ENCODE measurements at regions not wholly inside any gene's neighbourhood (a gene's known extent, or its start where the extent isn't known, plus 50 kb on each side); places are given as distances from the start of the nearest gene placed in this dataset.
"Not testable (repeated sequence)": the region's sequence is repeated elsewhere in the genome, so short reads cannot be mapped to it uniquely, and the experiment has no call there.

DNA sequence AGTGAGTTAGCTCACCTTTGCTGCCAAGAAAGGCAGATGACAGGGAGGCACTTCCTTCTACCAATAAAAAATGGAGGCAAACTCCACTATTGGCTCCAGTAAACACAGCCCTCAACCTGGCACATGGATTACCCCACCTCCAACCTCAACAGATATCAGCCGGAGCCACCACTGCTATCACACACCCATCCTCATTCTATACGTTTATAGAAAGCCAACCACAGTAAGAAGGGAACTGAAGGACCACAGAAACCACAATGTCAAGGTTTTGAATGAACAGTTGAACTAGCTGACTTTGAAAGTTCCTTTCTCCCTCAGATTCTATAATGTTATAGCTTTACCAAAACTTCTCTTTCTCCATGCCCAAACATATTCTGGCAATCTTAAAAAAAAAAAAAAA, 526.2 kb downstream of the UQCRFS1 start:
- no peak for DNase-seq (ENCODE audit: low read depth in 2 of 2)

DNA sequence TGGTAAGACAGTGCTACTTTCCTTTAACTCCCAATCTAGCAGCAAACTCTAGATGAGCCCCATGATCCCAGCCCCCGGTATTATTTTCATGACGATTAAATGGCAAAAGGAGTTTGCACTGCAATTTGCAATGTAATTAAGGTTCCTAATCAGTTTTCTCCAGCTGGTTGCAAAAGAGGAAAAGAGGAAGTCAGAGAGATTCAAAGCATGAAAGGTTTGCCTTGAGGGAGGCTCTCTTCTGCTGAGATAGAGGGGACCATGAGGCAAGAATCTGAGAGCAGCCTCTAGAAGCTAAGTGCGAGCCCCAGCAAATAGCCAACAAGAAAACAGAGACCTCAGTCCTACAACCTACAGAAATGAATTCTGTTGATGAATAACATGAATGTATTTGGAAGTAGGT, 527.1 kb downstream of the UQCRFS1 start:
- no peak for DNase-seq (ENCODE audit: low read depth in 2 of 2)

DNA sequence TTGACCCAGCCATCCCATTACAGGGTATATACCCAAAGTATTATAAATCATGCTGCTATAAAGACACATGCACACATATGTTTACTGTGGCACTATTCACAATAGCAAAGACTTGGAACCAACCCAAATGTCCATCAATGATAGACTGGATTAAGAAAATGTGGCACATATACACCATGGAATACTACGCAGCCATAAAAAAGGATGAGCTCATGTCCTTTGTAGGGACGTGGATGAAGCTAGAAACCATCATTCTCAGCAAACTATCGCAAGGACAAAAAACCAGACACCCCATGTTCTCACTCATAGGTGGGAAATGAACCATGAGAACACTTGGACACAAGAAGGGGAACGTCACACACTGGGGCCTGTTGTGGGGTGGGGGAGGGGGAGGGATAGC, 527.9 kb downstream of the UQCRFS1 start:
- not testable (repeated sequence) for DNase-seq (ENCODE audit: low read depth in 2 of 2)

DNA sequence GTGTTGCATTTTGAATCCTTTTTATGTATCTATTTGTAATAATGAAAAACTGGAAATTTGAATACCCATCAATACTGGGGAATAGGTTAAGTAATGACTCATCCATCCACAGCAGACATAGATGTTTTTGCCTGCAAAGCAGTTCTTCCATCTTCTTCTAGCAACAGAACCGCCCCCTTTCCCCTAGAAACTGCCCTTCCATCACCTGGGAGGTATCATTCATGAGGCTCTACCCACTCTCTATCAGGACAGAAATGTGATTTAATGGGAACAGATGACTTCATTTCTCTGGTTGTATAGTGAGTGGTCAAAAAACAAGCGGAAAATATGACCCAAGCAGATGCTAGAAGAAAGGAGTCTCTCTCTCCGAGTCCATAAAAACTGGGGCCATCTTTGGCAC, 532.8 kb downstream of the UQCRFS1 start:
- DNase-seq (ENCODE audit: low read depth in 2 of 2), result no peak

DNA sequence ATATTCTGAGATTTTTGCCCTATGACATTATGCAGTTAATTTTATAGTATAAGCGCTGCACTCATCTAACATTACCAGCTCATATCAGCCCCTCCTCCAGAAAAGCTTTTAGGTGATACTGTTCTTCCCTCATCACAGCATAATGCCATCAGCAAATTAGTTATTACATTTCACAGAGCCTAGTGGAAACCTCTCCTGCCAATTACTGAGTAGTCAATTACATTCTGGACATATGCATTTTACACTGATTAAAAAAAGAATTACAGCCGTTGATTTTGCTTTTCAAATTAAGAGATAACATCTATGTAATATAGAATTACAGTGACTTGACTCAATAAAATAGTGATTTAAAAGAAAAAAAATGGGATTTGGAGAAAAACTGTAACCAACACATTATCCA, 542.1 kb downstream of the UQCRFS1 start:
- no peak for DNase-seq (ENCODE audit: low read depth in 2 of 2)

DNA sequence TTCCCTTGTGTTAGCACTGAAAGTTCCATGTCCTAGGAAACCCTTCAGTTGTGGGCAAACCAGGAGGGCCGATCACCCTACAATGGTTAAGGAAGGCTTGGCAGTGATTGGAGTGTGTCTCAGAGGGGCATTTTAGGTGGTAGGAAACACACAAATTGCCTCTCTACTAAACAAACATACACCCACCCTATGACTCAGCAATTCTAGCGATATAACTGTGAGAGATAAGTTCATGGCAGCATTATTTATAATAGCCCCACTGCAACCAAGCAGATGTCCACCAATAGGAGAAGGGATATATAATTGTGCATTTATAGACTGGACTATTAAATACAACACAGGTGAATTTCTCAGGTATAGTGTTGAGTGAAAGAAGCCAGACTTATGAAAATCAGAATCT, 543.1 kb downstream of the UQCRFS1 start:
- no peak for DNase-seq (ENCODE audit: low read depth in 2 of 2)

DNA sequence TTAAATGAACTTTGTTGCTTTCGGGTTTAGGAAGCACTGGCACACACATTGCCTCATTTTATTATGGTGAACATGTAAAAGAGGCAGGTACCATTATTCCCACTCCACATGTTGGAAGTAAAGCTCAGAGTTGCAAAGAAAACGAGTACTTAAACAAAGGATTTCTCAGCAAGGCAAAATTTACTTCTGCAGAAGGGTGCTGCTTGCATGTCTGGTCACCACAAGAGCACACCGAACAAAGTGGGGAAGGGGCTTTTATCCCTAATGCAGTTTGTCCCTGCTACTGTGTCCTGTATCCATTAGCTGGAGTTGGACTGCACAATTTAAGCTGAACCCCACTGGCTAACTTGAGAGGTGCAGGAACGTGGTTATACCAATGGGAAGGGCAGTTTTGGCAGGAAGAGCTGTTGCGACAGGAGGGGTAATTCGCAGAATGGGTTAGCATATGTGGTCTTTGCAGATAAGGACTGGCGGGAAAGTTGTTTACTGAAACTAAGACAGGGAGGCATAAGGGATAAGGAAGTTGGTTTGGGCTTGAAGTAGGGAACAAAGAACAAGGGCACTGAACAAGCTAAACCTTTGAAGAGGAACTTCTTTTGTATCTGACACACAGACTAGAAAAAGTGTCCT, 545.5 kb downstream of the UQCRFS1 start:
- DNase-seq (ENCODE audit: low read depth in 2 of 2), result no peak

DNA sequence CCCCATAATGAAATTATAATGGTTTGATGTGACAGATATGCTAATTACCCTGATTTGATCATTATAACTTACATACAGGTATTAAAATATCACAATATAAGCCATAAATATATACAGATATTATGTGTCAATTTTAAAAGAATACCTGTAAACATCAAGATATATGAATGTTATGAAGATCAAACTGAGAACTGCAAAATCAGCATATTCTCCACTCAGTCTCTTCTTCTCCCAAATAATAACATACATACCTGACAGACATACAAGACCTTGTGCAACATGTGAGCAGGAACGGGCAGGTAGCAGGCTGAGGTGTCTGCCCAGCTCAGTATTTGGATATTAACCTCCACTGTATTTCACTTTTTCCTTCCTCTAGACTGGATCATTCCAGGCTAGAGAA, 547.2 kb downstream of the UQCRFS1 start:
- DNase-seq (ENCODE audit: low read depth in 2 of 2), result no peak

DNA sequence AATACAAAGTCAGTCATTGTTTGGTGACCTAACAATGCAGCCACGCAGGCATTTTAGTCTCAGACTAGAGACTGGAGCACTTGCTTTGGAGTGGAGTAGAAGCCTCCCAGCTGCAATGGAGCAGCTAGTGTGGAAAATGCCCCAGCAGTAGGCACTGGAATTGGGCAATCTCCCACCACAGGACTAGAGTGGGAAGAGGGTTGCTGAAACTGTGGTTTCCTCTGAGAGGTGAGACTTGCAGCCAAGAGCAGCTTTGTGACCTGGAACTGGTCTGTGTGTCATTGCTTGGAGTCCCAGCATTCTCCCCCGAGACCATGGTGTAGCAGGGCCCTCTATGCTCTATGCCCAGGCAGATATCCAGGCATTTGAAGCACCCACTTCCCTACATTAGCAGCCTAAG, 556.3 kb downstream of the UQCRFS1 start:
- DNase-seq (ENCODE audit: low read depth in 2 of 2), result no peak

DNA sequence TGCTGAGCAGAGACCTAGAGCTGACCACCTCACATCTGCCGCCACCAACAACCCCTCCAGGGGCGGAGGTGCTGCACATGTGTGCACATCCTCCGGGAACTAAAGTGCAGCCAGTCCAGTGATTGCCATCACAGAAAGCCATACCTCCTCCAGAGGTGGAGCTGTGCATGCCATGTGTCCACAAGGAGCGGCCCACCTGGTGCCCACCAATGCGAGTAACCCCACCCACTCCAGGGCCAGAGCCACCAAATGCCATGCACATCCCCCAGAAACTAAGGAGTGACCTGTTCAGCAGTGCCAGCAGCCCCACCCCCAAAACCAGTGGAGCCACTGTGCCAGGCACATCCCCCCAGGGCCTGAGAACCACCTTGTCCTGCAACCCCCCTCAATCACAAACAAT, 557.9 kb downstream of the UQCRFS1 start:
- no peak for DNase-seq (ENCODE audit: low read depth in 2 of 2)

DNA sequence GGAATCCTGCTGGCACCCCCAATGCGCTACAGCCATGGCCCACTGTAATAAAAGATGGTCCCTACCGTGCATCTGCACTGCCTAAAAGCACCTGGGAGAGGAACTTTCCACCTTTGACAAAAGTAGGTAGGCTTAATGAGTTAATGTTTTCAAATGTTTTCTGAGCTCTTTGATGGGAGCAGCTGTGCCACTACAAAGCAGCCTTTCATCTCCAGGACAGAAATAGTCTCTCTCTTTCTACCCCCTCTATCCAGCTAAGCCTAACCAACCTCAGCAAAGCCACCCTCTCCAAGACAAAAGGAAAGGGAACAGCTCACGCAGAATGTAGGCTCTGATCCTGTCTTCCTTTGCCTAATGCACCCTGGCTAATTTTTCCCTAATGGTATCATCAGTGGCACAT, 560.2 kb downstream of the UQCRFS1 start:
- no peak for DNase-seq (ENCODE audit: low read depth in 2 of 2)

DNA sequence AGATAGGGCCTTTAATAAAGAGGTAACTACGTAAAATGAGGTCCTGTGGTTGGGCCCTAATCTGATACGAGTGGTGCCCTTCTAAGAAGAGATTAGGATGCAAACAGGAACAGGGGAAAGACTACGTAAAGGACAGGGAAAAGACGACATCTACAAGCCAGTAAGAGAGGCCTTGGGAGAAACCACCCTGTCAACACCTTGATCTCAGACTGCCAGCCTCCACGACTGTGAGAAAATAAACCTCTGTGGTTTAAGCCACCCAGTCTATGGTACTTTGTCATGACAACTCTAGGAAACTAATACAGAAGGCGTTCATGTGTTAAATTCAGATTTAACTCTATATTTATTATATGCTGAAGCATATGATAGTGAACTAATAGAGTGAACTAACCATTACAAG, 566.3 kb downstream of the UQCRFS1 start:
- no peak for DNase-seq (ENCODE audit: low read depth in 2 of 2)

DNA sequence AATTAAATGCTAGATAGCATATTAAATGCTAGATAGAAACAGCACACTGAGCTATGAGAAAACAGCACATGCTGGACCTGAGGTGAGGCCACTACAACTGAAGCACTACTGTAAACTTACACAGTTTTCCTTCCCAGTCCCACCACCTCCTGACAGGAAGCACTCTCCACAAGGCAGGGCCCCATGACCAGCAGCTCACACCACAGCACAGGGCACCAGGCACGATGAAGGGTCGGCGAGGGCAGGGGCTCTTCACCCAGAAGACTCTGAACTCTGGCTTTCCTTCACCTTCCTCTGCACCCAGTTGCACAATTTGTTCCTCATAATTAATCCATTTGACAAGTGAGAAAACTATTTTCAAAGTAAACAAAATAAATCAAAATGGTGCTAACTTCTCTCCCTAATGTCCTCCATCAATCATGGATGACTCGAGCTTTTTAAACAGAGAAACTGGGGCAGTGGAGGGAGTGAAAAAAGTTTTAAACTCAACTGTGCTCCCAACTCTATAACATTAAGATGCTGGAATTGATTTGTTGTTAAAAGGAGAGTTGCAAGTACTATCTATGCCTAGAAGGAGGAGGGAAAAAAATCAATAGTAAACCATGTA, 568.7 kb downstream of the UQCRFS1 start:
- DNase-seq (ENCODE audit: low read depth in 2 of 2), result no peak

DNA sequence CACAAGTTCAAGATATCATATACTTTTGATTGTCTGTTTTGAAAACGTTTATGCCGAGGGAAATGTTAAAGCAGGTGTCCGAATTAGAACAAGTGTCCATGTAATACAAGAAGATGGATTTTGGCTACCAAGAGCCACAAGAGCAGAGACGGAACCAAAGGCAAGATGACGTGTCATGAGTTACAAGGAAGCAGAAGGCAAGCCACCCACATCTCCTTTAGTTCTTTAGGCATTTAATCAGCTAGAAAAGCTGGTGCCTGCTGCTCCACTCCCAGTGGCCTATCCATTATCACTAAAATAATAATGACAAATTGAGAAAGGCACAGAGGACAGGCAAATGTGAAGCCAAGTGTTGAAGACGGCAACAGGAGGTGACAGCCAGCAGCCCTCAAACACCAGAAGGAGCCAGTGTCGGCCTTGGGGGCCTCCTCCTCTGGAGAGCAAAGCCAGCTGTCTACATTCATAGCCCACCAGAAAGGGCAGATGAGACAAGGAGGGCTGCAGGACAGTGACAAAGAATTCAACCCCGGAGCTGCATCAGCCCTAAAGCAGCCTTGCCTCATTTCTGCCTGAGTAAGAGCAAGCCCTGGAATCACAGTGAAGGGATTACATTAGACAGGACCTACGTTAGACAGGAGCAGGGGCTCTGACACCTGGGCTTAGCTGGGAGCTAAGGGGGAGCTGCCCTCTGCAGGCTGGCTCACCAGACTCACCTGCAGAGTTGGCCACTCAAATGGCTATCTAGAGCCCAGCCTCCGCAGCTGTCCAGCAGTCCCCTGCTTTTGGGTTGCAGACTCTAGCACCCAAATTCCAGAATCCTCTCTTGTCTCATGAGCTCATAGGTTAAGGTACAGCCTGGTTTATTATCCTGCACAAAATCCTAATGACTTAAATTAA, 569.9 kb downstream of the UQCRFS1 start:
- DNase-seq (ENCODE audit: low read depth in 2 of 2), result no peak

DNA sequence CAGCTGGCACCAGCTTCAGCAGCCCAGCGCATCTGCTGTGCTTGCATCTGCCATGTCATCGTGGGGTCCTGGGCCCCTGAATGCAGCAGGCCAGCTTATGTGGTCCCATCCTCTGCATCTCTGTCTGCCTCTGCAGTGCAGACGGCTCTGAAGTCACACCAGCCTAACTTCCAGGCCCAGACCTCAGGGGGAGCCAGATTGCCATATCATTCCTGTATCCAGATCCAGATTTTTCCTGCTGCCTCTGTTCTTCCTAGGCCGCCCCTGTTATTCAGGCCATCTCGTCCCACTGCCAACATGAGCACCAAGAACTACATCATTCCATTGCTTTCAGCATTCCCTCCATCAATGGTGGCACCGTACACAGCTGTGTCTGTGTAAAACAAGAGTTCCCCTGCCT, 571.6 kb downstream of the UQCRFS1 start:
- DNase-seq (ENCODE audit: low read depth in 2 of 2), result no peak

DNA sequence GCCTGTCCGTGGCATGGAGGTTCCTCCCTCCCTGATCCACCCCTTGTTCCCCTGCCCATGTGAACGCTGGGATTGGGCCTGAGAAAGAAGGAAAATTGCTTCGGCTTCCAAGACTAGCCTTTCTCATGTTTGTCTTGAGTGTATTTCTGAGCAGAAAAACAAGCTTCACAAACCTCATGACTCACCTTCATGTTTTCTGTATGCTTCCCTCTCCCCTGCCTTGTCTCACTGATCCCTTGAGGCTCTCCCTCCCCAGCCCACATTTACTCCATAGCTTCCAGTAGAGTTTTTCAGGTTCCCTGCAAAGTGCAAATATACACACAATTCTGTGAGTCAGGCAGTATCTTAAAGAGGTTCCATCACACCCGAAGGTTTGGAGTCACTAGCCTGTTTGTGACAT, 572.4 kb downstream of the UQCRFS1 start:
- no peak for DNase-seq (ENCODE audit: low read depth in 2 of 2)

DNA sequence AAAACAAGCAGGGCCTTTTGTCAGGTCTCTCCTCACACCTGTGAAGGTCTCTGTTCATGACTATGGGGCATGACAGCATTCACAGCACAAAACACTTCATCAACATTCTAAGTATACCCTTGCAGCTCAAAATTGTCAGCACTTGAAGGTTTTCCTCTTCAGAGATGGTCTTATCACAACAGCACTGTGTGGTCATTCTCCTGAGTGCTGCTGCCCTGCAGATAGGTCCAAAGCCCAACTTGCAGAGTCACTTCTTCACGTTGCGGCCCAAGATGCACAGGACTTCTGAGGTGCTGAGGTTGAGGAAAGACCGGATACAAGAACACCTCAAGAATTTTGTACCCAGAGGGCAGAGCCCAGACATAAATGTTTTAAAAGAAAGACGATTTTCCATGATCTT, 574.5 kb downstream of the UQCRFS1 start:
- no peak for DNase-seq (ENCODE audit: low read depth in 2 of 2)

DNA sequence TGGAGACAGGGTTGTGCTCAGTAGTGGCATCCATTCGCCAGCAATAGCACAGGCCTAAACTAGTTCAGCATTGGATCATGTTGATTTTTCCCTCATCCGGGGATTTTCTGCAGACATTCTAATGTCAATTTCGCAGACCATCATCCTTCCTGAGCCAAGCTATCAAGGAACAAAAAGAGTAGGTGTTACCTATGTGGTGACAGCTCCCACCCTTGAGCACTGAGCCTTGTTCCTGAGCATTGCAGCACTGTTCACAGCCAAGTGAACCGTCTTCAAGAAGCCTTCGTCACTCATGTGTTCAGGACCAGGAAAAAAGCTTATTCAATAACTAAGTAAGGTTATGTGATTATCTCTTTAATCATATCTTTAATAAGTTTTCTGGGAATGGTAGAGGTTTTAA, 576.2 kb downstream of the UQCRFS1 start:
- DNase-seq (ENCODE audit: low read depth in 2 of 2), result no peak

DNA sequence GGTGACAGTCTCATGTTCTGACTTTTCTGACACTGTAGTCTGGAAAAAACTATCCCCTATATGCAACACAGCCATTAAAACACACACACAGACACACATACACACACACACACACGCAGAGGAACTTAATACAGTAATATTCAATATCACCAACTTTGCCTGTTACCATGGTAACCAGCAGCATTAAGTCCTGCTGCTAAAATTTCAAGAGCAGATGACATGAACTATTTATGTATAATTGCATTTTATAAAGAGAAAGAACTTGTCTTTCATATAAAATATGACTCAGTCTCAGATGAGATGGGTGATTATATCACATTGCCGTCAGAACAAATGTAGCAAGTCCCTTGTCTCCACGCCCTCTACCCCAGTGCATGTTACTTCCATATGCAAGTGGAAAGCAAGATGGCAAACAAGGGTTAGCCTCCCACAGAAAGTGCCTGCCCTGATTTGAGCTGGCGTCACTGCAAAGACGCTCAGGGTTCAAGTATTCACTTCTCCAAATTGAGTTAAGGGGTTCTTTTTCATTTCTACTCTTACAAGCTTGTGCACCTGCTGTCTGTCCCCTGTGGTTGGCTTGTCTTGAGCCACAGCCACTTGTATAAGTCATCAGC, 576.8 kb downstream of the UQCRFS1 start:
- no peak for DNase-seq (ENCODE audit: low read depth in 2 of 2)

DNA sequence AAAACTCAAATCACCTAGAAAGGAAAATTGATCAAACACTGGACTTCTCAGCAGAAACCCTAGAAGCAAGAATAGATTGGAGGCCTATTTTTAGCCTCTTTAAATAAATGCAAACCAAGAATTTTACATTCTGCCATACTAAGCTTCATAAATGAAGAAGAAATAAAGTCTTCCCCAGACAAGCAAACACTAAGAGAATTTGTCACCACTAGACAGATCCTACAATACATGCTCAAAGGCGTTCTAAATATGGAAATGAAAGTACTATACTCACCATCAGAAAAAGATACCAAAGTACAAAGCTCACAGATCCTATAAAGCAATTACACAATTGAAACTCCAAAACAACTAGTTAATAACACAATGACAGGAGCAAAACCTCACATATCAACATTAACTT, 578.1 kb downstream of the UQCRFS1 start:
- no peak for DNase-seq (ENCODE audit: low read depth in 2 of 2)

DNA sequence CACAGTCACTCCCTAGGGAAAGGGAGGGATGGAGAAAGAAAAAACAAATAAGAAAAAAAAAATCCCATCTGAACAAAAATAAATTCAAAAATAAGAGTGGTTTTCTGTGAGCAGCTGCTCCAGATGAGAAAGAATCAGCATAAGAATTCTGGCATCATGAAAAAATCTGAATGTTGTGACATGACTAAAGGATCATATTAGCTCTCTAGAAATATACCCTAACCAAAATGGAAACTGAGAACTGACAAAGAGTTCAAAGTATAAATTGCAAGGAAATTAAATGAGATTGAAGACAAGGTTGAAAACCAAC, 579.0 kb downstream of the UQCRFS1 start:
- DNase-seq (ENCODE audit: low read depth in 2 of 2), result no peak

DNA sequence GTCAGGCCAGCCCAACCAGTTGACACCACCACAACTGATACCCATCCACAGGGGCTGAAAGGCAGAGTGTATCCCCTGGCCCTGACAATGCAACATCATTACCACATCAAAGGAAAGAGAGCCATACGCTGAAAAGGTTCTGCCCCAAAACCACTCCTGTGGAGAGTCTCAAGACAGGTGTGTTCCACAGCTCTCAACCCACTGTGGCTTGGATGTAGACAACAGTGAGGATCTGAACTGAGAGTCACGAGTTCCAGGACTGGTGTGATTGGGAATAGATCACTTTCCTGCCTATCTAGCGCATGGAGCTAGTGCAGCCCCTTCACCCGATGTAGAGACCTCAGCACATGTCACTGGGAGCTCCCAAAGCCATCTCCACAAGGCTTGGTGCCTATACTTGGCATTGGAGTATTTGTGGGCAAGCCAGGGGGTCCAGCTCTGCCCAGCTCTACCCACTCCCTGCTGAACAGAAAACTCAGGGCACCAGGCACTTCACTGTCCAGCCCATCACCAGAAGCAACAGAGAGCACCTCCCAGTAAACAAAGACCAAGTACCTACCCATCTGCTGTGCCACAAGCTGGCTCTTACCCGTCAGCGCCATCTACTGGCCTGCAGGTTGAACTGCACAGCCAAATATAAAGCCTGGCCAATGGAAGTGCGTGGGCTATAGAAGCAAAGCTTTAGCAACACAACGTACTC, 579.5 kb downstream of the UQCRFS1 start:
- no peak for DNase-seq (ENCODE audit: low read depth in 2 of 2)
